ENCODE measurements at regions not wholly inside any gene's neighbourhood (a gene's known extent, or its start where the extent isn't known, plus 50 kb on each side); places are given as distances from the start of the nearest gene placed in this dataset.

DNA sequence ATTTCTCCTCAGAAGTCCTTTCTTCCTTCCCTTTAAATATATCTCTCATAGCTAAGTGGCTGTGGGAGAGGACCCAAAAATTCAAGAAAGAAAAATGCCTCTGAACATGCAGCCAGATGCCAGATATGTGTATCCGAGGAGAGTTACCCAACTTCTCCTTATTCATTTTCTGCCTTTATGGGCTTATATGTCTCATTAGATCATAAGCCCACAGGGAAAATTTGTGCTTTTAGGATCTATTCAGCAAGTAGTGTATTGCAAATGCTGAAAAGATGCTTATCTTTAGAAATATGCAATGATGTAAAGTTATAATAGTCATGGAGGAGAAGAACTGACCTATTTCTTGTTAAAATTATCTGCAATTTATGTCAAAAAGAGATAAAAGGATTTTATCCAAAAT lies 371.8 kb upstream of the NOCT start:
- TF ChIP-seq, protein P1, sequence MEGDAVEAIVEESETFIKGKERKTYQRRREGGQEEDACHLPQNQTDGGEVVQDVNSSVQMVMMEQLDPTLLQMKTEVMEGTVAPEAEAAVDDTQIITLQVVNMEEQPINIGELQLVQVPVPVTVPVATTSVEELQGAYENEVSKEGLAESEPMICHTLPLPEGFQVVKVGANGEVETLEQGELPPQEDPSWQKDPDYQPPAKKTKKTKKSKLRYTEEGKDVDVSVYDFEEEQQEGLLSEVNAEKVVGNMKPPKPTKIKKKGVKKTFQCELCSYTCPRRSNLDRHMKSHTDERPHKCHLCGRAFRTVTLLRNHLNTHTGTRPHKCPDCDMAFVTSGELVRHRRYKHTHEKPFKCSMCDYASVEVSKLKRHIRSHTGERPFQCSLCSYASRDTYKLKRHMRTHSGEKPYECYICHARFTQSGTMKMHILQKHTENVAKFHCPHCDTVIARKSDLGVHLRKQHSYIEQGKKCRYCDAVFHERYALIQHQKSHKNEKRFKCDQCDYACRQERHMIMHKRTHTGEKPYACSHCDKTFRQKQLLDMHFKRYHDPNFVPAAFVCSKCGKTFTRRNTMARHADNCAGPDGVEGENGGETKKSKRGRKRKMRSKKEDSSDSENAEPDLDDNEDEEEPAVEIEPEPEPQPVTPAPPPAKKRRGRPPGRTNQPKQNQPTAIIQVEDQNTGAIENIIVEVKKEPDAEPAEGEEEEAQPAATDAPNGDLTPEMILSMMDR (IDR thresholded peaks at IDR 0.05) = no peak
- TF ChIP-seq EP300 (IDR thresholded peaks at IDR 0.05; ENCODE audit: low read depth) = no peak
- TF ChIP-seq POLR2AphosphoS5 (IDR thresholded peaks at IDR 0.05) = no peak
- no peak for TF ChIP-seq POLR2A (IDR thresholded peaks at IDR 0.05)
- Histone ChIP-seq H3K36me3 (no peaks in the 10 kb centered on the region), H3K27ac (no peak overlapping the region), H3K27me3 (no peaks in the 10 kb centered on the region), H3K4me1 (no peaks in the 10 kb centered on the region), H3K9me3 (no peaks in the 10 kb centered on the region), H3K4me3 (no peak overlapping the region)
- intact Hi-C loops (cut with DNase I; ENCODE audit: low total_unique reads) = no loop called here
- 63 to 69% methylated on average over 1 of the region's 1 CpG for WGBS, 2 donors (ENCODE audit: low coverage in 1 of 2)
- in situ Hi-C loops (cut with MboI; ENCODE audit: low pct_ligation_motif_present in 1 of 4, low pct_unique_long_range_greater_than_20kb in 1 of 4, low sequenced_read_pairs in 3 of 4) = no loop called here
- no peak for DNase-seq

DNA sequence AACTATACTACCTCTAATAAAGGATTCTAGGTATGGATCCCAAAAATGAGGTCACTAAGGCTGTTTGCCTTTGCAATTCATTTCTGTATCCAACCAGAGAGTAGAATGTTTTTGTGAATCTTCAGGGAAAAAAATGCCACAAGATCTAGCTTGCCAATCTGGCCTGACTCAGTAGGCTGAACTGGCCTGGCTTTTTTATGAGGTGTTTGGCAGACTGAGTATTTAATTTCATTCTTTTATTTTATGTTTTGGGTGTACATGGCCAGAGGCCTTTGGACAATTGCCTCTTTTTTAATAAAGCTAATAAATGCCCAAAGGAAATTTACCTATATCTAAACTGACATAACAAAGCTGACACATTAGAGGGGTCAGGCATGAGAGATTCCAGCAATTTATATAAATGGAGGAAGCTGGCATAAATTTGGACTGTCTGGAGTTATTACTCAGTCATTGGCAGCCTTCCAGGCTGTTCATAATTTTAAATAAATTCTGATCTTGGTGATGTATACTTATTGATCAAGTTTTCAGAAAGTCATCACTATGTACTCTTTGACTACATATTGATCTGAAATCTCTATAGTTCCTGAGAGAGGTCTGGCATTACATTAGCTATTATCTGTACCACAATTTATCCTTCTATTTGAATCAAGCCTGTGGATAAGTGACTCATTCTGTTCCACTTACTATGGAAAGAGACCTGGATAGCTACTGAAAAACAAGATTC lies 376.4 kb upstream of the NOCT start:
- DNase-seq = no peak
- intact Hi-C loops (cut with DNase I; ENCODE audit: low total_unique reads) = no loop called here
- H3K4me1 ChIP-seq = no peaks in the 10 kb centered on the region
- H3K9me3 ChIP-seq = no peaks in the 10 kb centered on the region
- in situ Hi-C loops (cut with MboI; ENCODE audit: low pct_ligation_motif_present in 1 of 4, low pct_unique_long_range_greater_than_20kb in 1 of 4, low sequenced_read_pairs in 3 of 4) = no loop called here
- H3K4me3 ChIP-seq = no peak overlapping the region
- TF ChIP-seq, protein P1 (IDR thresholded peaks at IDR 0.05) = no peak
- TF ChIP-seq POLR2A (IDR thresholded peaks at IDR 0.05) (no peak), POLR2AphosphoS5 (IDR thresholded peaks at IDR 0.05) (no peak), EP300 (IDR thresholded peaks at IDR 0.05; ENCODE audit: low read depth) (no peak)
- no peaks in the 10 kb centered on the region for H3K27me3 ChIP-seq
- H3K36me3 ChIP-seq = no peaks in the 10 kb centered on the region
- H3K27ac ChIP-seq = no peak overlapping the region

DNA sequence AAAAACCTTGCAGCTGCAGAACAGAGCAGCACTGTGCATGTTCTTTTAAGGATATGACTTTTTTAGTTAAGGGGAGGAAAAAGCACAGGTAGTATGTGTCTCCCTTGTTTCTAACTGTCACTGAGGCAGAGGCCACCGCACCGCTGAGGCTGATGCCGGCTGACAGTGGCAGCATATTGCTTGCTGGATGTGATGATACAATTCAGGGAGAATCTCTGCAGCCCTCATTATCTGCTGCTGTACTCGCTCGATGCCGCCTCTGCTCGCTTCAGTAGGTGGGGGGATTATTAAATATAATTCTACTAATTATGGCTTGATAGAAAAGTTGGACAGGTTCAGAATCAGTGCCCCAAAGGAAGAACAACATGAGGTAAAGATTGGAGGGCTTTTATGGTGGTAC lies 378.8 kb upstream of the NOCT start:
- intact Hi-C loops (cut with DNase I; ENCODE audit: low total_unique reads) = no loop called here
- TF ChIP-seq EP300 (IDR thresholded peaks at IDR 0.05; ENCODE audit: low read depth) (no peak), POLR2AphosphoS5 (IDR thresholded peaks at IDR 0.05) (no peak), POLR2A (IDR thresholded peaks at IDR 0.05) (no peak)
- TF ChIP-seq, protein P1 (IDR thresholded peaks at IDR 0.05) = no peak
- Histone ChIP-seq H3K9me3 (no peaks in the 10 kb centered on the region), H3K4me3 (no peak overlapping the region), H3K36me3 (no peaks in the 10 kb centered on the region), H3K27ac (no peak overlapping the region), H3K4me1 (no peaks in the 10 kb centered on the region), H3K27me3 (no peaks in the 10 kb centered on the region)
- WGBS, 2 donors (ENCODE audit: low coverage in 1 of 2) = 90 to 97% methylated on average over 7 of the region's 7 CpGs
- DNase-seq = no peak
- in situ Hi-C loops (cut with MboI; ENCODE audit: low pct_ligation_motif_present in 1 of 4, low pct_unique_long_range_greater_than_20kb in 1 of 4, low sequenced_read_pairs in 3 of 4) = no loop called here

DNA sequence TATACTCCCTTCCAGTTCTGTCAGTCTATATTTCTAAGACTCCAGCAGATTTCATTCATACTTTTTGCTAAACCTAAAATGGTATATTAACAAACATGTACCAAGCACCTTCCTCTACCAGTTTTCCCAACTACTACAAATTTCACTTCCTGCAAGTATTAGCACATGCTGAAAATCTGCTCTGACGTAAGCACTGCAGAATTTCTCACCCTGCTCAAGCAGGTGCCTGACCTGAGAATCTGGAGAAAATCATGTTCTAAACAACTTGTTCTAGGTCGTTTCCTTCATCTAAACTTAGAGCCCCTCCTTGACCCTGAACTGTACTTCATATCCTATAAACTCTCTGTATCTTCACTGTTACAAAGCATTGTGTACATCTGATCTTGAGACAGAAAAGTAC lies 380.7 kb upstream of the NOCT start:
- no peak for TF ChIP-seq POLR2A (IDR thresholded peaks at IDR 0.05)
- TF ChIP-seq, protein P1 (IDR thresholded peaks at IDR 0.05) = no peak
- no peak for TF ChIP-seq EP300 (IDR thresholded peaks at IDR 0.05; ENCODE audit: low read depth)
- no peak for TF ChIP-seq POLR2AphosphoS5 (IDR thresholded peaks at IDR 0.05)
- intact Hi-C loops (cut with DNase I; ENCODE audit: low total_unique reads) = no loop called here
- Histone ChIP-seq H3K27me3 (no peaks in the 10 kb centered on the region), H3K36me3 (no peaks in the 10 kb centered on the region), H3K4me3 (no peak overlapping the region), H3K27ac (no peak overlapping the region), H3K4me1 (no peaks in the 10 kb centered on the region), H3K9me3 (no peaks in the 10 kb centered on the region)
- in situ Hi-C loops (cut with MboI; ENCODE audit: low pct_ligation_motif_present in 1 of 4, low pct_unique_long_range_greater_than_20kb in 1 of 4, low sequenced_read_pairs in 3 of 4) = no loop called here
- 51 to 62% methylated on average over 2 of the region's 2 CpGs for WGBS, 2 donors (ENCODE audit: low coverage in 1 of 2)
- no peak for DNase-seq
